Keratinocyte (primary cell): ENCODE measurements at regions not wholly inside any gene's neighbourhood (a gene's known extent, or its start where the extent isn't known, plus 50 kb on each side); places are given as distances from the start of the nearest gene placed in this dataset.
"Not testable (repeated sequence)": the region's sequence is repeated elsewhere in the genome, so short reads cannot be mapped to it uniquely, and the experiment has no call there.

ENCODE experiments used
- DNase-seq: peaks from one replicate; pipeline ENCODE4 v3.0.0-alpha.2; 2011; ENCODE audit warnings: low read depth, missing footprints, low spot score
- FAIRE-seq: peaks from 2 replicates; lab custom pipeline; 2011; peaks lifted over from hg19 to GRCh38; lab: Jason Lieb, UNC
- H2AFZ ChIP-seq: 2 replicates; pipeline ENCODE4 v1.6.0; 2012; ENCODE audit warnings: low read length, control low read depth, inconsistent platforms; ENCODE audit not compliant: control insufficient read depth
- H3K27ac ChIP-seq: 2 replicates; pipeline ENCODE4 v1.5.1; 2011; ENCODE audit warnings: low read length; ENCODE audit not compliant: control insufficient read depth, insufficient read depth
- H3K27me3 ChIP-seq: 3 replicates; pipeline ENCODE4 v1.6.0; 2011; ENCODE audit warnings: low read length; ENCODE audit not compliant: control insufficient read depth, insufficient read depth; ENCODE audit errors: extremely low read depth
- H3K36me3 ChIP-seq, 2 experiments: 2 replicates in 1 of 2; 3 replicates in 1 of 2; pipeline ENCODE4 v1.5.1; 2011; ENCODE audit warnings: low read length in 2 of 2, mild to moderate bottlenecking in 1 of 2; ENCODE audit not compliant: control insufficient read depth in 2 of 2, insufficient read depth in 2 of 2; ENCODE audit errors: extremely low read depth in 1 of 2
- H3K4me1 ChIP-seq: 3 replicates; pipeline ENCODE4 v1.5.1; 2011; ENCODE audit warnings: low read length; ENCODE audit not compliant: control insufficient read depth, insufficient read depth; ENCODE audit errors: extremely low read depth
- H3K4me2 ChIP-seq: 3 replicates; pipeline ENCODE4 v1.6.0; 2011; ENCODE audit warnings: low read depth, low read length; ENCODE audit not compliant: control insufficient read depth, insufficient read depth; ENCODE audit errors: extremely low read depth
- H3K4me3 ChIP-seq, 3 experiments: fragments of 200-600 bp in 1 of 3; sonication (generic) in 1 of 3; 2 replicates in 2 of 3; 3 replicates in 1 of 3; pipeline ENCODE4 v1.5.1; 2011 to 2016; ENCODE audit warnings: low read length in 3 of 3, mild to moderate bottlenecking in 3 of 3, control low read depth in 2 of 3, inconsistent platforms in 1 of 3, low read depth in 1 of 3, mixed read lengths in 1 of 3, mixed run types in 1 of 3, moderate library complexity in 1 of 3; ENCODE audit not compliant: control insufficient read depth in 2 of 3, insufficient read depth in 2 of 3; ENCODE audit errors: extremely low read depth in 1 of 3
- H3K79me2 ChIP-seq: 2 replicates; pipeline ENCODE4 v1.6.0; 2012; ENCODE audit warnings: low read length; ENCODE audit not compliant: control insufficient read depth, insufficient read depth
- H3K9ac ChIP-seq: 3 replicates; pipeline ENCODE4 v1.6.0; 2011; ENCODE audit warnings: low read length; ENCODE audit not compliant: control insufficient read depth, insufficient read depth; ENCODE audit errors: extremely low read depth
- H3K9me1 ChIP-seq: 3 replicates; pipeline ENCODE4 v1.6.0; 2011; ENCODE audit warnings: low read length; ENCODE audit not compliant: control insufficient read depth, insufficient read depth; ENCODE audit errors: extremely low read depth
- H3K9me3 ChIP-seq: 2 replicates; pipeline ENCODE4 v1.5.1; 2012; ENCODE audit warnings: low read depth, low read length; ENCODE audit not compliant: control insufficient read depth
- H4K20me1 ChIP-seq: 3 replicates; pipeline ENCODE4 v1.6.0; 2011; ENCODE audit warnings: low read length; ENCODE audit not compliant: control insufficient read depth, insufficient read depth; ENCODE audit errors: extremely low read depth
- EZH2 ChIP-seq: IDR thresholded peaks from one replicate; pipeline ENCODE4 v1.6.1; 2012; ENCODE audit warnings: inconsistent platforms, mild to moderate bottlenecking, low read length, moderate library complexity
- dilution Hi-C: fragments of 300-500 bp; cut with MboI; formaldehyde crosslinking; loops from one replicate; pipeline ENCODE4 v1.7.0; 2020; ENCODE audit warnings: low sequenced_read_pairs; ENCODE audit not compliant: extremely low pct_ligation_motif_present
- TF ChIP-seq, protein P1 (sequence below), 3 experiments: IDR thresholded peaks in 1 of 3; conservative IDR thresholded peaks in 1 of 3; optimal IDR thresholded peaks in 1 of 3; 2 replicates in 2 of 3; 3 replicates in 1 of 3; pipeline versions ENCODE3 to v1.5.1; 2011; ENCODE audit warnings: low read length in 3 of 3, mild to moderate bottlenecking in 3 of 3, moderate library complexity in 2 of 3, control low read depth in 1 of 3, inconsistent platforms in 1 of 3; ENCODE audit not compliant: insufficient read depth in 2 of 3; ENCODE audit errors: extremely low read depth in 1 of 3

DNA sequence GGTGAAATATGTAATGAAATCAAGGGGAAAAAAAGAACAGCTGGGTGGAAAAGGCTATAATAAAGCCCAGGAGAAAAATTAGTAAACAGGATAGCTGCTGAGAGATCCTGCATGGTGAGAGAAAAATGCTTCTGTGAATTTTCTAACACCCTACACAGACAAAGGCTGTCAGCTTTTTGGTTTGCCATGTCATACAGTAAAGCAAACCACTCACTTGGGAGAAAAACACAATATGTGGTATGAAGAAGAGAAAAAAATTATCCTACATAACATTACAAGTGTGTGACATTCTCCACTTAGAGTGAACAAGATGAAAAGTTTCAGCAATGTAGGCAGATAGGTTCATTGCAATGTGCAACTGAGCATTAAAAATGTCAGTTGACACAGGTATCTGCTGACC lies 133.6 kb downstream of the PLPPR4 start:
- H3K9ac ChIP-seq: no peak overlapping the region
- H3K4me1 ChIP-seq: no peaks in the 10 kb centered on the region
- no peak overlapping the region for H3K27ac ChIP-seq
- no peaks in the 10 kb centered on the region for H3K9me1 ChIP-seq
- TF ChIP-seq EZH2: no peak
- TF ChIP-seq, protein P1, sequence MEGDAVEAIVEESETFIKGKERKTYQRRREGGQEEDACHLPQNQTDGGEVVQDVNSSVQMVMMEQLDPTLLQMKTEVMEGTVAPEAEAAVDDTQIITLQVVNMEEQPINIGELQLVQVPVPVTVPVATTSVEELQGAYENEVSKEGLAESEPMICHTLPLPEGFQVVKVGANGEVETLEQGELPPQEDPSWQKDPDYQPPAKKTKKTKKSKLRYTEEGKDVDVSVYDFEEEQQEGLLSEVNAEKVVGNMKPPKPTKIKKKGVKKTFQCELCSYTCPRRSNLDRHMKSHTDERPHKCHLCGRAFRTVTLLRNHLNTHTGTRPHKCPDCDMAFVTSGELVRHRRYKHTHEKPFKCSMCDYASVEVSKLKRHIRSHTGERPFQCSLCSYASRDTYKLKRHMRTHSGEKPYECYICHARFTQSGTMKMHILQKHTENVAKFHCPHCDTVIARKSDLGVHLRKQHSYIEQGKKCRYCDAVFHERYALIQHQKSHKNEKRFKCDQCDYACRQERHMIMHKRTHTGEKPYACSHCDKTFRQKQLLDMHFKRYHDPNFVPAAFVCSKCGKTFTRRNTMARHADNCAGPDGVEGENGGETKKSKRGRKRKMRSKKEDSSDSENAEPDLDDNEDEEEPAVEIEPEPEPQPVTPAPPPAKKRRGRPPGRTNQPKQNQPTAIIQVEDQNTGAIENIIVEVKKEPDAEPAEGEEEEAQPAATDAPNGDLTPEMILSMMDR (optimal IDR thresholded peaks at IDR 0.05 in 1 of 3, IDR thresholded peaks at IDR 0.05 in 1 of 3, conservative IDR thresholded peaks at IDR 0.05 in 1 of 3; ENCODE audit: extremely low read depth in 1 of 3, insufficient read depth in 2 of 3, low read length in 3 of 3): no peak
- peaks cover 5% of the 10 kb centered on the region for H3K27me3 ChIP-seq
- dilution Hi-C loops: no loop called here
- DNase-seq (no peak), FAIRE-seq (no peak)
- no peak overlapping the region for H3K4me2 ChIP-seq
- no peaks in the 10 kb centered on the region for H4K20me1 ChIP-seq
- H3K36me3 ChIP-seq: no peaks in the 10 kb centered on the region
- H3K4me3 ChIP-seq: no peak overlapping the region
- no peak overlapping the region for H2AFZ ChIP-seq
- no peaks in the 10 kb centered on the region for H3K9me3 ChIP-seq
- H3K79me2 ChIP-seq: no peaks in the 10 kb centered on the region

GRCh38 chr1:99401556-99401955 lies 137.3 kb downstream of the PLPPR4 start:
- H3K27ac ChIP-seq, H2AFZ ChIP-seq, H3K9me3 ChIP-seq, H4K20me1 ChIP-seq, H3K36me3 ChIP-seq, DNase-seq, H3K4me2 ChIP-seq, H3K4me1 ChIP-seq, H3K4me3 ChIP-seq, H3K9ac ChIP-seq, H3K9me1 ChIP-seq, H3K79me2 ChIP-seq, FAIRE-seq, H3K27me3 ChIP-seq, dilution Hi-C loops: not testable (repeated sequence)

- H3K9me1 ChIP-seq, FAIRE-seq, dilution Hi-C loops: not testable (repeated sequence)
These were observed 140.1 kb downstream of the PLPPR4 start for GRCh38 chr1:99404399-99404798.

GRCh38 chr1:99405325-99405724 lies 141.0 kb downstream of the PLPPR4 start:
- FAIRE-seq, dilution Hi-C loops: not testable (repeated sequence)

More at GRCh38 chr1:99404399-99404798, 140.1 kb downstream of the PLPPR4 start:
- H3K4me3 ChIP-seq, H4K20me1 ChIP-seq, H3K27me3 ChIP-seq, H3K79me2 ChIP-seq, H3K36me3 ChIP-seq, H3K4me2 ChIP-seq, H2AFZ ChIP-seq, H3K9me3 ChIP-seq, H3K9ac ChIP-seq, DNase-seq, H3K27ac ChIP-seq, H3K4me1 ChIP-seq: not testable (repeated sequence)

More at GRCh38 chr1:99405325-99405724, 141.0 kb downstream of the PLPPR4 start:
- not testable (repeated sequence) for H3K4me3 ChIP-seq, H3K9ac ChIP-seq, H3K9me3 ChIP-seq, H3K4me1 ChIP-seq, H3K9me1 ChIP-seq, H3K27ac ChIP-seq, H3K79me2 ChIP-seq, DNase-seq, H4K20me1 ChIP-seq, H3K4me2 ChIP-seq, H3K27me3 ChIP-seq, H2AFZ ChIP-seq, H3K36me3 ChIP-seq
